Forelimb muscle (tissue), 1 donor: ENCODE measurements at regions not wholly inside any gene's neighbourhood (a gene's known extent, or its start where the extent isn't known, plus 50 kb on each side); places are given as distances from the start of the nearest gene placed in this dataset.

Experiments used
- DNase-seq: peaks from one replicate; pipeline ENCODE4 v3.0.0-alpha.2; 2013; ENCODE audit warnings: low read depth

GRCh38 chr14:58813745-58814144 lies 176.0 kb downstream of the DACT1 start:
- DNase-seq, result no peak

- no peak for DNase-seq
These were observed 176.7 kb downstream of the DACT1 start for GRCh38 chr14:58814466-58814865.

GRCh38 chr14:58815161-58815701 lies 177.5 kb downstream of the DACT1 start:
- DNase-seq, result peak; percentile 90

GRCh38 chr14:58815794-58816193 lies 178.0 kb downstream of the DACT1 start:
- DNase-seq, result no peak

- DNase-seq, result no peak
These were observed 178.8 kb downstream of the DACT1 start for GRCh38 chr14:58816416-58817115.

- no peak for DNase-seq
These were observed 180.1 kb downstream of the DACT1 start for GRCh38 chr14:58817846-58818245.

GRCh38 chr14:58820032-58820431 lies 182.3 kb downstream of the DACT1 start:
- no peak for DNase-seq

- no peak for DNase-seq
These were observed 183.7 kb downstream of the DACT1 start for GRCh38 chr14:58821421-58821820.

GRCh38 chr14:58822856-58823255 lies 185.1 kb downstream of the DACT1 start:
- DNase-seq, result no peak

- no peak for DNase-seq
These were observed 185.6 kb downstream of the DACT1 start for GRCh38 chr14:58823312-58823711.

- no peak for DNase-seq
These were observed 186.3 kb downstream of the DACT1 start for GRCh38 chr14:58824106-58824505.

GRCh38 chr14:58824796-58825195 lies 187.0 kb downstream of the DACT1 start:
- no peak for DNase-seq

- DNase-seq, result no peak
These were observed 187.8 kb downstream of the DACT1 start for GRCh38 chr14:58825606-58826005.

- no peak for DNase-seq
These were observed 189.3 kb downstream of the DACT1 start for GRCh38 chr14:58826845-58827686.

GRCh38 chr14:58828298-58828697 lies 190.5 kb downstream of the DACT1 start:
- no peak for DNase-seq

- DNase-seq, result no peak
These were observed 191.8 kb downstream of the DACT1 start for GRCh38 chr14:58829594-58829993.

- DNase-seq, result no peak
These were observed 192.4 kb downstream of the DACT1 start for GRCh38 chr14:58830121-58830520.

- no peak for DNase-seq
These were observed 194.3 kb downstream of the DACT1 start for GRCh38 chr14:58832095-58832521.

- no peak for DNase-seq
These were observed 196.0 kb downstream of the DACT1 start for GRCh38 chr14:58833634-58834378.

GRCh38 chr14:58836303-58836974 lies 198.7 kb downstream of the DACT1 start:
- DNase-seq, result no peak

GRCh38 chr14:58839233-58839632 lies 201.5 kb downstream of the DACT1 start:
- no peak for DNase-seq

- no peak for DNase-seq
These were observed 206.8 kb downstream of the DACT1 start for GRCh38 chr14:58844544-58844943.
